CD14-positive monocyte (primary cell): ENCODE measurements at regions not wholly inside any gene's neighbourhood (a gene's known extent, or its start where the extent isn't known, plus 50 kb on each side); places are given as distances from the start of the nearest gene placed in this dataset.

Experiments
- DNase-seq, 3 donors: peaks; one replicate each; pipeline ENCODE4 v3.0.0-alpha.2; 2011 to 2022
- H2AFZ ChIP-seq: 2 replicates; pipeline ENCODE4 v1.6.0; 2012; ENCODE audit warnings: mild to moderate bottlenecking, low read depth, low read length, inconsistent platforms; ENCODE audit not compliant: insufficient read depth, poor library complexity, severe bottlenecking
- H3K27ac ChIP-seq, 2 donors: 1 replicate in 1 of 2; 2 replicates in 1 of 2; pipeline ENCODE4 v1.5.1; 2012 to 2013; ENCODE audit warnings: low read length in 2 of 2, control low read depth in 1 of 2, inconsistent platforms in 1 of 2, low read depth in 1 of 2, mild to moderate bottlenecking in 1 of 2
- H3K27me3 ChIP-seq, 2 donors: one replicate each; pipeline versions ENCODE4 v1.6.0 to v1.6.1; 2011 to 2013; ENCODE audit warnings: low read length in 2 of 2; ENCODE audit not compliant: control insufficient read depth in 2 of 2, insufficient read depth in 2 of 2
- H3K36me3 ChIP-seq, 2 donors: replicated peaks in 1 of 2; 1 replicate in 1 of 2; 2 replicates in 1 of 2; pipeline versions ENCODE4 v1.5.1 to v1.6.1; 2012 to 2013; ENCODE audit warnings: low read length in 2 of 2, control low read depth in 1 of 2, inconsistent platforms in 1 of 2, mild to moderate bottlenecking in 1 of 2; ENCODE audit not compliant: insufficient read depth in 2 of 2, control insufficient read depth in 1 of 2
- H3K4me1 ChIP-seq, 2 donors: 1 replicate in 1 of 2; 2 replicates in 1 of 2; pipeline versions ENCODE4 v1.5.1 to v1.6.1; 2012 to 2013; ENCODE audit warnings: low read length in 2 of 2, control low read depth in 1 of 2, inconsistent platforms in 1 of 2, mild to moderate bottlenecking in 1 of 2, moderate library complexity in 1 of 2; ENCODE audit not compliant: insufficient read depth in 2 of 2, control insufficient read depth in 1 of 2
- H3K4me2 ChIP-seq: replicated peaks from 2 replicates; pipeline ENCODE3; 2012; ENCODE audit warnings: low read length, moderate library complexity, mild to moderate bottlenecking; ENCODE audit not compliant: poor library complexity, severe bottlenecking; ENCODE audit errors: extremely low read depth
- H3K4me3 ChIP-seq, 3 experiments: fragments of 200-600 bp in 1 of 3; sonication (generic) in 1 of 3; replicated peaks in 1 of 3; 1 replicate in 2 of 3; 2 replicates in 1 of 3; pipeline ENCODE4 v1.5.1; 2011 to 2013; ENCODE audit warnings: low read length in 3 of 3, mild to moderate bottlenecking in 3 of 3, control low read depth in 2 of 3, low read depth in 2 of 3, inconsistent platforms in 1 of 3, moderate library complexity in 1 of 3
- H3K79me2 ChIP-seq: 2 replicates; pipeline ENCODE4 v1.6.0; 2012; ENCODE audit warnings: mild to moderate bottlenecking, control low read depth, inconsistent platforms, low read length, moderate library complexity; ENCODE audit not compliant: insufficient read depth
- H3K9ac ChIP-seq: 2 replicates; pipeline ENCODE4 v1.6.0; 2017; ENCODE audit warnings: low read length, mild to moderate bottlenecking; ENCODE audit not compliant: insufficient read depth, poor library complexity, severe bottlenecking
- H3K9me3 ChIP-seq, 2 donors: replicated peaks in 1 of 2; 1 replicate in 1 of 2; 2 replicates in 1 of 2; pipeline versions ENCODE4 v1.5.1 to v1.6.1; 2012 to 2013; ENCODE audit warnings: low read length in 2 of 2, control low read depth in 1 of 2; ENCODE audit not compliant: control insufficient read depth in 1 of 2, insufficient read depth in 1 of 2
- H4K20me1 ChIP-seq: 2 replicates; pipeline ENCODE4 v1.6.0; 2012; ENCODE audit warnings: mild to moderate bottlenecking, low read length, control low read depth, moderate library complexity; ENCODE audit not compliant: insufficient read depth
- H3K27ac Mint-ChIP-seq, 7 donors: one replicate each; pipeline ENCODE4 v1.8.0; 2020; ENCODE audit warnings: mild to moderate bottlenecking in 7 of 7, mixed read lengths in 7 of 7, moderate library complexity in 6 of 7, inconsistent platforms in 2 of 7
- H3K27me3 Mint-ChIP-seq, 3 donors: one replicate each; pipeline ENCODE4 v1.8.0; 2021 to 2022; ENCODE audit warnings: low read depth in 3 of 3, mild to moderate bottlenecking in 3 of 3, mixed read lengths in 3 of 3, moderate library complexity in 3 of 3, inconsistent platforms in 1 of 3
- H3K36me3 Mint-ChIP-seq, 2 donors: one replicate each; pipeline ENCODE4 v1.8.0; 2020; ENCODE audit warnings: mixed read lengths in 2 of 2, inconsistent platforms in 1 of 2, mild to moderate bottlenecking in 1 of 2
- H3K4me1 Mint-ChIP-seq: one replicate; pipeline ENCODE4 v1.8.0; 2020; ENCODE audit warnings: mild to moderate bottlenecking, mixed read lengths
- H3K4me3 Mint-ChIP-seq, 2 donors: one replicate each; pipeline ENCODE4 v1.8.0; 2020; ENCODE audit warnings: mild to moderate bottlenecking in 2 of 2, mixed read lengths in 2 of 2, moderate library complexity in 1 of 2
- H3K9me3 Mint-ChIP-seq, 7 donors: one replicate each; pipeline ENCODE4 v1.8.0; 2020 to 2022; ENCODE audit warnings: mixed read lengths in 7 of 7, mild to moderate bottlenecking in 6 of 7, moderate library complexity in 6 of 7, inconsistent platforms in 2 of 7
- CTCF ChIP-seq: fragments of 200-600 bp; IDR thresholded peaks from one replicate; pipeline ENCODE4 v1.8.0; 2022; ENCODE audit warnings: antibody characterized with exemption, mild to moderate bottlenecking
- WGBS: methylation state at CpG from one replicate; pipeline ENCODE4 v1.1.5; 2013; ENCODE audit warnings: missing lambda C conversion rate; ENCODE audit not compliant: insufficient coverage; 5-methylcytosine and 5-hydroxymethylcytosine counted together
- intact Hi-C, 2 donors: fragments of 100-400 bp; cut with micrococcal nuclease; formaldehyde crosslinking; loops; one replicate each; pipeline versions ENCODE4 v1.15.0 to v1.15.1; 2023

GRCh38 chr3:146928421-146929059, 323.4 kb upstream of the PLSCR5 start:
- H3K4me1 Mint-ChIP-seq: no peaks in the 10 kb centered on the region
- H3K4me3 Mint-ChIP-seq: no peak overlapping the region
- no peak for DNase-seq
- no peak for TF ChIP-seq CTCF
- H3K9me3 Mint-ChIP-seq: peaks cover 0 to 7% (median 2%) of the 10 kb centered on the region in 7 donors
- Histone ChIP-seq H3K27me3 (no peaks in the 10 kb centered on the region), H3K27ac (no peak overlapping the region), H3K4me3 (no peak overlapping the region), H4K20me1 (no peaks in the 10 kb centered on the region), H3K79me2 (no peaks in the 10 kb centered on the region), H2AFZ (no peak overlapping the region), H3K4me2 (no peak overlapping the region), H3K9me3 (no peaks in the 10 kb centered on the region), H3K9ac (no peak overlapping the region), H3K36me3 (no peaks in the 10 kb centered on the region), H3K4me1 (no peaks in the 10 kb centered on the region)
- H3K27ac Mint-ChIP-seq: no peak overlapping the region
- H3K36me3 Mint-ChIP-seq: no peaks in the 10 kb centered on the region
- intact Hi-C loops: no loop called here
- H3K27me3 Mint-ChIP-seq: peaks cover 0 to 1% (median 0%) of the 10 kb centered on the region in 3 donors
- 82% methylated on average over 5 of the region's 7 CpGs for WGBS

GRCh38 chr3:146921693-146922092, 316.5 kb upstream of the PLSCR5 start:
- Mint-ChIP-seq H3K27ac (no peak overlapping the region), H3K4me1 (no peaks in the 10 kb centered on the region), H3K27me3 (no peaks in the 10 kb centered on the region), H3K36me3 (no peaks in the 10 kb centered on the region), H3K9me3 (peaks cover 0 to 6% (median 5%) of the 10 kb centered on the region in 7 donors), H3K4me3 (no peak overlapping the region)
- no peak for DNase-seq
- TF ChIP-seq CTCF: no peak
- Histone ChIP-seq H3K79me2 (no peaks in the 10 kb centered on the region), H3K4me1 (no peaks in the 10 kb centered on the region), H3K27ac (no peak overlapping the region), H3K9ac (no peak overlapping the region), H3K9me3 (no peaks in the 10 kb centered on the region), H2AFZ (no peak overlapping the region), H3K27me3 (no peaks in the 10 kb centered on the region), H3K36me3 (no peaks in the 10 kb centered on the region), H3K4me3 (no peak overlapping the region), H4K20me1 (no peaks in the 10 kb centered on the region), H3K4me2 (no peak overlapping the region)
- 85% methylated on average over 6 of the region's 8 CpGs for WGBS
- intact Hi-C loops: no loop called here
